ENCODE measurements at regions not wholly inside any gene's neighbourhood (a gene's known extent, or its start where the extent isn't known, plus 50 kb on each side); places are given as distances from the start of the nearest gene placed in this dataset.

- Histone ChIP-seq H3K27ac (no peak overlapping the region), H3K4me2 (no peak overlapping the region), H3K27me3 (no peaks in the 10 kb centered on the region), H4K20me1 (ENCODE audit: low read depth) (no peaks in the 10 kb centered on the region), H3K79me2 (ENCODE audit: low read depth) (no peaks in the 10 kb centered on the region), H3K9ac (no peak overlapping the region), H2AFZ (replicated peaks) (no peak overlapping the region), H3F3A (ENCODE audit: low read depth) (no peaks in the 10 kb centered on the region), H3K9me3 (ENCODE audit: low read depth) (no peaks in the 10 kb centered on the region), H3K4me1 (no peaks in the 10 kb centered on the region), H3K4me3 (no peak overlapping the region), H3K36me3 (no peaks in the 10 kb centered on the region)
- Mint-ChIP-seq H3K4me3 (no peak overlapping the region), H3K4me1 (no peaks in the 10 kb centered on the region), H3K27ac (no peak overlapping the region), H3K9me3 (no peaks in the 10 kb centered on the region), H3K27me3 (ENCODE audit: insufficient read depth, low read depth) (peaks cover 2% of the 10 kb centered on the region), H3K36me3 (no peaks in the 10 kb centered on the region)
- TF ChIP-seq CTCF (IDR thresholded peaks at IDR 0.05), result no peak
- TF ChIP-seq EZH2phosphoT487 (IDR thresholded peaks at IDR 0.05), result no peak
- TF ChIP-seq EZH2 (IDR thresholded peaks at IDR 0.05), result no peak
- no peak for DNase-seq (ENCODE audit: low spot score)
These were observed 1038.3 kb downstream of the AMY1C start for GRCh38 chr1:104787866-104788510.

GRCh38 chr1:104791030-104791429 lies 1041.3 kb downstream of the AMY1C start:
- H3K4me3 Mint-ChIP-seq, result no peak overlapping the region
- Histone ChIP-seq H3K4me1 (no peaks in the 10 kb centered on the region), H3K4me3 (no peak overlapping the region), H4K20me1 (ENCODE audit: low read depth) (no peaks in the 10 kb centered on the region), H3K79me2 (ENCODE audit: low read depth) (no peaks in the 10 kb centered on the region), H2AFZ (replicated peaks) (no peak overlapping the region), H3K27me3 (no peaks in the 10 kb centered on the region), H3K36me3 (no peaks in the 10 kb centered on the region), H3K4me2 (no peak overlapping the region), H3K9ac (no peak overlapping the region), H3K27ac (no peak overlapping the region), H3F3A (ENCODE audit: low read depth) (no peaks in the 10 kb centered on the region), H3K9me3 (ENCODE audit: low read depth) (no peaks in the 10 kb centered on the region)
- DNase-seq (ENCODE audit: low spot score), result no peak
- TF ChIP-seq CTCF (IDR thresholded peaks at IDR 0.05) (no peak), EZH2phosphoT487 (IDR thresholded peaks at IDR 0.05) (no peak), EZH2 (IDR thresholded peaks at IDR 0.05) (no peak)
- H3K27me3 Mint-ChIP-seq (ENCODE audit: insufficient read depth, low read depth), result no peaks in the 10 kb centered on the region
- H3K4me1 Mint-ChIP-seq, result no peaks in the 10 kb centered on the region
- H3K27ac Mint-ChIP-seq, result no peak overlapping the region
- no peaks in the 10 kb centered on the region for H3K36me3 Mint-ChIP-seq
- no peaks in the 10 kb centered on the region for H3K9me3 Mint-ChIP-seq

GRCh38 chr1:104794035-104794434 lies 1044.3 kb downstream of the AMY1C start:
- H3K9me3 Mint-ChIP-seq, result no peaks in the 10 kb centered on the region
- H3K36me3 Mint-ChIP-seq, result no peaks in the 10 kb centered on the region
- Histone ChIP-seq H3K27ac (no peak overlapping the region), H3K4me1 (no peaks in the 10 kb centered on the region), H3K27me3 (no peaks in the 10 kb centered on the region), H2AFZ (replicated peaks) (no peak overlapping the region), H3K79me2 (ENCODE audit: low read depth) (no peaks in the 10 kb centered on the region), H3K9ac (no peak overlapping the region), H4K20me1 (ENCODE audit: low read depth) (no peaks in the 10 kb centered on the region), H3K36me3 (no peaks in the 10 kb centered on the region), H3K9me3 (ENCODE audit: low read depth) (no peaks in the 10 kb centered on the region), H3K4me3 (no peak overlapping the region), H3K4me2 (no peak overlapping the region), H3F3A (ENCODE audit: low read depth) (no peaks in the 10 kb centered on the region)
- TF ChIP-seq EZH2phosphoT487 (IDR thresholded peaks at IDR 0.05), result no peak
- no peak for TF ChIP-seq CTCF (IDR thresholded peaks at IDR 0.05)
- TF ChIP-seq EZH2 (IDR thresholded peaks at IDR 0.05), result no peak
- H3K4me1 Mint-ChIP-seq, result no peaks in the 10 kb centered on the region
- H3K4me3 Mint-ChIP-seq, result no peak overlapping the region
- H3K27me3 Mint-ChIP-seq (ENCODE audit: insufficient read depth, low read depth), result no peaks in the 10 kb centered on the region
- no peak for DNase-seq (ENCODE audit: low spot score)
- H3K27ac Mint-ChIP-seq, result no peak overlapping the region
